ENCODE measurements at regions not wholly inside any gene's neighbourhood (a gene's known extent, or its start where the extent isn't known, plus 50 kb on each side); places are given as distances from the start of the nearest gene placed in this dataset.

DNA sequence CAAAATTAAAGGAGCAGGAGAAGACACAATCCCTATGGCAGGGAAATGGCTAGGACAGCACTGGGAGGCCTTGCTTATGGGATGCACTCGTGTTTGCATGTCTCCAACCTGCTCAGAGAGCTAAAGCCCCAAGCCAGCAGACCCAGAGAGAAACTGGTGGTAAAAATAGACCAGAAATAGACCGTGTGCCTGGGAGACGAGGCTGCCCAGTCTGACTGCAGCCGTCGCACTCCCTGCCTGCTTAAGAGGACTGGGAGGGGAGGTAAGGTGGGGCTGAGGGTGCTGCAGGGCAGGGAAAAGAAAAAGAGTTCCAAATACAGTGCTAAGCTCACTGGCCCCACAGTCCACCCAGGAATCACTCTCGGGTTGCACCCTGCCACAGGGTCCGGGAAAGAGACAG lies 633.5 kb downstream of the BCOR start:
- Histone ChIP-seq H3K36me3 (ENCODE audit: control insufficient read depth, insufficient read depth, low read length) (no peaks in the 10 kb centered on the region), H3K27me3 (ENCODE audit: control insufficient read depth, insufficient read depth, low read length) (no peaks in the 10 kb centered on the region), H3K4me1 (ENCODE audit: control insufficient read depth, insufficient read depth, low read length) (no peaks in the 10 kb centered on the region), H3K27ac (ENCODE audit: low read length) (no peak overlapping the region), H3K4me3 (ENCODE audit: low read length) (no peak overlapping the region), H3K9me3 (ENCODE audit: control insufficient read depth, insufficient read depth, low read length) (no peaks in the 10 kb centered on the region)
- TF ChIP-seq, protein P1, sequence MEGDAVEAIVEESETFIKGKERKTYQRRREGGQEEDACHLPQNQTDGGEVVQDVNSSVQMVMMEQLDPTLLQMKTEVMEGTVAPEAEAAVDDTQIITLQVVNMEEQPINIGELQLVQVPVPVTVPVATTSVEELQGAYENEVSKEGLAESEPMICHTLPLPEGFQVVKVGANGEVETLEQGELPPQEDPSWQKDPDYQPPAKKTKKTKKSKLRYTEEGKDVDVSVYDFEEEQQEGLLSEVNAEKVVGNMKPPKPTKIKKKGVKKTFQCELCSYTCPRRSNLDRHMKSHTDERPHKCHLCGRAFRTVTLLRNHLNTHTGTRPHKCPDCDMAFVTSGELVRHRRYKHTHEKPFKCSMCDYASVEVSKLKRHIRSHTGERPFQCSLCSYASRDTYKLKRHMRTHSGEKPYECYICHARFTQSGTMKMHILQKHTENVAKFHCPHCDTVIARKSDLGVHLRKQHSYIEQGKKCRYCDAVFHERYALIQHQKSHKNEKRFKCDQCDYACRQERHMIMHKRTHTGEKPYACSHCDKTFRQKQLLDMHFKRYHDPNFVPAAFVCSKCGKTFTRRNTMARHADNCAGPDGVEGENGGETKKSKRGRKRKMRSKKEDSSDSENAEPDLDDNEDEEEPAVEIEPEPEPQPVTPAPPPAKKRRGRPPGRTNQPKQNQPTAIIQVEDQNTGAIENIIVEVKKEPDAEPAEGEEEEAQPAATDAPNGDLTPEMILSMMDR (IDR thresholded peaks at IDR 0.05), result no peak
- peaks cover 6 to 21% of the 10 kb centered on the region in 2 donors for H3K27me3 Mint-ChIP-seq (ENCODE audit: low read depth in 2 of 2)
- H3K4me3 Mint-ChIP-seq, result no peak overlapping the region
- no peaks in the 10 kb centered on the region for H3K4me1 Mint-ChIP-seq
- no peak for DNase-seq
- no peaks in the 10 kb centered on the region for H3K36me3 Mint-ChIP-seq
- 63% methylated on average over 7 of the region's 7 CpGs for WGBS (ENCODE audit: insufficient coverage)
- no peak overlapping the region for H3K27ac Mint-ChIP-seq
- no peak for ATAC-seq
- intact Hi-C loops (cut with micrococcal nuclease), result no loop called here
- H3K9me3 Mint-ChIP-seq, result no peaks in the 10 kb centered on the region

DNA sequence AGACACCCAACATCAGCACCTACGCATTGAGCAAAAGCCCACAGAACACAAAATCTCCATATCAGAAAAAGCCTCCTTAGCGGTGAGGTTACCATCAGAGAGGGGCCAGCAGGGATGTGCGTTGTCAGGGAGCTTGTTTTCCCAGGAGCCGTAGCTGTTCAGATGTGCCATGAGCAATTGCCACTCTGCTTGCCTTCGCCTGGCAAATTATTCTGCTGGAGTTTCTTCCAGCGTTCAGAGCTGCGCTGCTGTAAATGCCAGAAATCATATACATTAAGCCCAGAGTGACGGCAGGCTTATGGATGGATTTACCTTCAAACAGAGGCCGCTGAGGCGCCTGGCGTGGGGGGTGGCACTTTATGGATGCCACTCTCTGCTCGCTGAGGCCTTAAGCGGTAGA lies 632.3 kb downstream of the BCOR start:
- intact Hi-C loops (cut with micrococcal nuclease), result no loop called here
- WGBS (ENCODE audit: insufficient coverage), result 96% methylated on average over 13 of the region's 13 CpGs
- H3K9me3 ChIP-seq (ENCODE audit: control insufficient read depth, insufficient read depth, low read length), result no peaks in the 10 kb centered on the region
- H3K4me1 ChIP-seq (ENCODE audit: control insufficient read depth, insufficient read depth, low read length), result no peaks in the 10 kb centered on the region
- DNase-seq (no peak), ATAC-seq (no peak)
- H3K27me3 ChIP-seq (ENCODE audit: control insufficient read depth, insufficient read depth, low read length), result no peaks in the 10 kb centered on the region
- no peaks in the 10 kb centered on the region for H3K36me3 ChIP-seq (ENCODE audit: control insufficient read depth, insufficient read depth, low read length)
- Mint-ChIP-seq H3K27ac (no peak overlapping the region), H3K36me3 (no peaks in the 10 kb centered on the region), H3K4me3 (no peak overlapping the region), H3K27me3 (ENCODE audit: low read depth in 2 of 2) (peaks cover 6 to 21% of the 10 kb centered on the region in 2 donors), H3K9me3 (no peaks in the 10 kb centered on the region), H3K4me1 (no peaks in the 10 kb centered on the region)
- no peak overlapping the region for H3K27ac ChIP-seq (ENCODE audit: low read length)
- H3K4me3 ChIP-seq (ENCODE audit: low read length), result no peak overlapping the region
- TF ChIP-seq, protein P1 (IDR thresholded peaks at IDR 0.05), result no peak

DNA sequence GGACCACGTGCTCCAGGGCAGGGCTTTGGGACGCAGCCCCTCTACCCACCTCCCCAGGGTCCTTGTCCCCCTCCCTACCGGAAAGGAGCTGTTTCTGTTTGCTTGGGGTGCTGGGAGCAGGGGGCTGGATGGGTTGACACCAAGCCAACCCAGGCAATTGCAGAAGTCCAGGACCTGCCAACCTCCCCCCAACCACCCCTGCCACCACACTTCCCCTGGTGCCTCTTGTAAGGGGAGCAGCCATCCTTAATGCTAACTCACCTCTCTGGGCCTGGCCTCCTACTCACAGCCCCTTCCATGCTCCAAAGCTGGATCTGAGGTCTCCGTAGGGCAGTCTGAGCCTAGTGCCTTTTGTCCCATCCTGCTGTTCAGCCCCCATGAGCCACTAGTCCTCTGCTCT lies 631.9 kb downstream of the BCOR start:
- Histone ChIP-seq H3K4me3 (ENCODE audit: low read length) (no peak overlapping the region), H3K27me3 (ENCODE audit: control insufficient read depth, insufficient read depth, low read length) (no peaks in the 10 kb centered on the region), H3K4me1 (ENCODE audit: control insufficient read depth, insufficient read depth, low read length) (no peaks in the 10 kb centered on the region), H3K9me3 (ENCODE audit: control insufficient read depth, insufficient read depth, low read length) (no peaks in the 10 kb centered on the region), H3K27ac (ENCODE audit: low read length) (no peak overlapping the region), H3K36me3 (ENCODE audit: control insufficient read depth, insufficient read depth, low read length) (no peaks in the 10 kb centered on the region)
- H3K4me3 Mint-ChIP-seq, result no peak overlapping the region
- intact Hi-C loops (cut with micrococcal nuclease), result no loop called here
- H3K4me1 Mint-ChIP-seq, result no peaks in the 10 kb centered on the region
- no peak for DNase-seq
- no peak for ATAC-seq
- peaks cover 6 to 21% of the 10 kb centered on the region in 2 donors for H3K27me3 Mint-ChIP-seq (ENCODE audit: low read depth in 2 of 2)
- no peaks in the 10 kb centered on the region for H3K9me3 Mint-ChIP-seq
- 77% methylated on average over 1 of the region's 4 CpGs for WGBS (ENCODE audit: insufficient coverage)
- TF ChIP-seq, protein P1 (IDR thresholded peaks at IDR 0.05), result no peak
- no peaks in the 10 kb centered on the region for H3K36me3 Mint-ChIP-seq
- H3K27ac Mint-ChIP-seq, result no peak overlapping the region

DNA sequence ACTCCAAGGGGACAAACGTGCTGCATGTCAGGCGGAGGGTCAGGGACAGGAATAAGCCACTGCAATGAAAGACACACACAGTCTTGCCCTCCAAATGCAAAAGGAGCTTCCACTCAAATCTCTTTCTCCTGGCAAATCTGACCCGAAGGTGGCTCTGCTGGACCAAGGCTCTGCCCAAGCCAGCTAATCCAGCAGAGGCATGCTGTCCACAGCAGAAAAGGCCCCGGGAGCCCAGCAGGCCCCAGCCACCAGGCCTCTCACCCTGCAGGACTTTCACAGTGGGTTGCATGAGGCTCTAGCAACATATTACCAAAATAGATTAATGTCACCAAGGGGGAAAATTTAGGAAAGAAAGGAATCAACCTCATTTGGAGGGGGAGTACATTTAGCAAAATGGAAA lies 628.6 kb downstream of the BCOR start:
- Histone ChIP-seq H3K4me3 (ENCODE audit: low read length) (no peak overlapping the region), H3K27ac (ENCODE audit: low read length) (no peak overlapping the region), H3K36me3 (ENCODE audit: control insufficient read depth, insufficient read depth, low read length) (no peaks in the 10 kb centered on the region), H3K4me1 (ENCODE audit: control insufficient read depth, insufficient read depth, low read length) (no peaks in the 10 kb centered on the region), H3K27me3 (ENCODE audit: control insufficient read depth, insufficient read depth, low read length) (no peaks in the 10 kb centered on the region), H3K9me3 (ENCODE audit: control insufficient read depth, insufficient read depth, low read length) (no peaks in the 10 kb centered on the region)
- WGBS (ENCODE audit: insufficient coverage), result 84% methylated on average over 4 of the region's 4 CpGs
- Mint-ChIP-seq H3K4me1 (no peaks in the 10 kb centered on the region), H3K27ac (no peak overlapping the region), H3K27me3 (ENCODE audit: low read depth in 2 of 2) (peaks cover 0 to 6% of the 10 kb centered on the region in 2 donors), H3K9me3 (no peaks in the 10 kb centered on the region), H3K4me3 (no peak overlapping the region), H3K36me3 (no peaks in the 10 kb centered on the region)
- intact Hi-C loops (cut with micrococcal nuclease), result no loop called here
- no peak for ATAC-seq
- no peak for DNase-seq
- TF ChIP-seq, protein P1 (IDR thresholded peaks at IDR 0.05), result no peak

Data from natural killer cell (primary cell).